ENCODE measurements at regions not wholly inside any gene's neighbourhood (a gene's known extent, or its start where the extent isn't known, plus 50 kb on each side); places are given as distances from the start of the nearest gene placed in this dataset.

- Histone ChIP-seq H3F3A (replicated peaks; ENCODE audit: low read depth) (no peaks in the 10 kb centered on the region), H3K36me3 (ENCODE audit: insufficient read depth) (no peaks in the 10 kb centered on the region), H3K4me1 (ENCODE audit: insufficient read depth) (no peaks in the 10 kb centered on the region), H3K9me2 (ENCODE audit: insufficient read depth) (peaks cover 3% of the 10 kb centered on the region; the same call in 1 of the 2 replicates), H3K4me2 (no peak overlapping the region), H3K4me3 (no peak overlapping the region), H4K20me1 (replicated peaks; ENCODE audit: insufficient read depth) (no peaks in the 10 kb centered on the region), H3K79me2 (replicated peaks; ENCODE audit: insufficient read depth) (no peaks in the 10 kb centered on the region), H3K27me3 (ENCODE audit: insufficient read depth) (no peaks in the 10 kb centered on the region), H3K27ac (ENCODE audit: low read depth) (no peak overlapping the region), H2AFZ (no peak overlapping the region)
- Mint-ChIP-seq H3K4me3 (no peak overlapping the region), H3K36me3 (ENCODE audit: low read depth) (no peaks in the 10 kb centered on the region), H3K27me3 (ENCODE audit: insufficient read depth, low read depth, poor library complexity) (no peaks in the 10 kb centered on the region), H3K9me3 (no peaks in the 10 kb centered on the region; the same call in 2 of the 3 replicates), H3K27ac (no peak overlapping the region), H3K4me1 (peaks cover 5% of the 10 kb centered on the region)
- no peak for TF ChIP-seq POLR2AphosphoS5 (IDR thresholded peaks at IDR 0.05; ENCODE audit: low read depth)
- TF ChIP-seq, protein P1, sequence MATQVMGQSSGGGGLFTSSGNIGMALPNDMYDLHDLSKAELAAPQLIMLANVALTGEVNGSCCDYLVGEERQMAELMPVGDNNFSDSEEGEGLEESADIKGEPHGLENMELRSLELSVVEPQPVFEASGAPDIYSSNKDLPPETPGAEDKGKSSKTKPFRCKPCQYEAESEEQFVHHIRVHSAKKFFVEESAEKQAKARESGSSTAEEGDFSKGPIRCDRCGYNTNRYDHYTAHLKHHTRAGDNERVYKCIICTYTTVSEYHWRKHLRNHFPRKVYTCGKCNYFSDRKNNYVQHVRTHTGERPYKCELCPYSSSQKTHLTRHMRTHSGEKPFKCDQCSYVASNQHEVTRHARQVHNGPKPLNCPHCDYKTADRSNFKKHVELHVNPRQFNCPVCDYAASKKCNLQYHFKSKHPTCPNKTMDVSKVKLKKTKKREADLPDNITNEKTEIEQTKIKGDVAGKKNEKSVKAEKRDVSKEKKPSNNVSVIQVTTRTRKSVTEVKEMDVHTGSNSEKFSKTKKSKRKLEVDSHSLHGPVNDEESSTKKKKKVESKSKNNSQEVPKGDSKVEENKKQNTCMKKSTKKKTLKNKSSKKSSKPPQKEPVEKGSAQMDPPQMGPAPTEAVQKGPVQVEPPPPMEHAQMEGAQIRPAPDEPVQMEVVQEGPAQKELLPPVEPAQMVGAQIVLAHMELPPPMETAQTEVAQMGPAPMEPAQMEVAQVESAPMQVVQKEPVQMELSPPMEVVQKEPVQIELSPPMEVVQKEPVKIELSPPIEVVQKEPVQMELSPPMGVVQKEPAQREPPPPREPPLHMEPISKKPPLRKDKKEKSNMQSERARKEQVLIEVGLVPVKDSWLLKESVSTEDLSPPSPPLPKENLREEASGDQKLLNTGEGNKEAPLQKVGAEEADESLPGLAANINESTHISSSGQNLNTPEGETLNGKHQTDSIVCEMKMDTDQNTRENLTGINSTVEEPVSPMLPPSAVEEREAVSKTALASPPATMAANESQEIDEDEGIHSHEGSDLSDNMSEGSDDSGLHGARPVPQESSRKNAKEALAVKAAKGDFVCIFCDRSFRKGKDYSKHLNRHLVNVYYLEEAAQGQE (IDR thresholded peaks at IDR 0.05; ENCODE audit: unreplicated experiment): no peak
- no peak for TF ChIP-seq CREB1 (CRISPR knock-in tag; IDR thresholded peaks at IDR 0.05; ENCODE audit: low read depth)
- no peak for TF ChIP-seq EZH2 (IDR thresholded peaks at IDR 0.05; ENCODE audit: low read depth, unreplicated experiment)
- TF ChIP-seq, protein P2, sequence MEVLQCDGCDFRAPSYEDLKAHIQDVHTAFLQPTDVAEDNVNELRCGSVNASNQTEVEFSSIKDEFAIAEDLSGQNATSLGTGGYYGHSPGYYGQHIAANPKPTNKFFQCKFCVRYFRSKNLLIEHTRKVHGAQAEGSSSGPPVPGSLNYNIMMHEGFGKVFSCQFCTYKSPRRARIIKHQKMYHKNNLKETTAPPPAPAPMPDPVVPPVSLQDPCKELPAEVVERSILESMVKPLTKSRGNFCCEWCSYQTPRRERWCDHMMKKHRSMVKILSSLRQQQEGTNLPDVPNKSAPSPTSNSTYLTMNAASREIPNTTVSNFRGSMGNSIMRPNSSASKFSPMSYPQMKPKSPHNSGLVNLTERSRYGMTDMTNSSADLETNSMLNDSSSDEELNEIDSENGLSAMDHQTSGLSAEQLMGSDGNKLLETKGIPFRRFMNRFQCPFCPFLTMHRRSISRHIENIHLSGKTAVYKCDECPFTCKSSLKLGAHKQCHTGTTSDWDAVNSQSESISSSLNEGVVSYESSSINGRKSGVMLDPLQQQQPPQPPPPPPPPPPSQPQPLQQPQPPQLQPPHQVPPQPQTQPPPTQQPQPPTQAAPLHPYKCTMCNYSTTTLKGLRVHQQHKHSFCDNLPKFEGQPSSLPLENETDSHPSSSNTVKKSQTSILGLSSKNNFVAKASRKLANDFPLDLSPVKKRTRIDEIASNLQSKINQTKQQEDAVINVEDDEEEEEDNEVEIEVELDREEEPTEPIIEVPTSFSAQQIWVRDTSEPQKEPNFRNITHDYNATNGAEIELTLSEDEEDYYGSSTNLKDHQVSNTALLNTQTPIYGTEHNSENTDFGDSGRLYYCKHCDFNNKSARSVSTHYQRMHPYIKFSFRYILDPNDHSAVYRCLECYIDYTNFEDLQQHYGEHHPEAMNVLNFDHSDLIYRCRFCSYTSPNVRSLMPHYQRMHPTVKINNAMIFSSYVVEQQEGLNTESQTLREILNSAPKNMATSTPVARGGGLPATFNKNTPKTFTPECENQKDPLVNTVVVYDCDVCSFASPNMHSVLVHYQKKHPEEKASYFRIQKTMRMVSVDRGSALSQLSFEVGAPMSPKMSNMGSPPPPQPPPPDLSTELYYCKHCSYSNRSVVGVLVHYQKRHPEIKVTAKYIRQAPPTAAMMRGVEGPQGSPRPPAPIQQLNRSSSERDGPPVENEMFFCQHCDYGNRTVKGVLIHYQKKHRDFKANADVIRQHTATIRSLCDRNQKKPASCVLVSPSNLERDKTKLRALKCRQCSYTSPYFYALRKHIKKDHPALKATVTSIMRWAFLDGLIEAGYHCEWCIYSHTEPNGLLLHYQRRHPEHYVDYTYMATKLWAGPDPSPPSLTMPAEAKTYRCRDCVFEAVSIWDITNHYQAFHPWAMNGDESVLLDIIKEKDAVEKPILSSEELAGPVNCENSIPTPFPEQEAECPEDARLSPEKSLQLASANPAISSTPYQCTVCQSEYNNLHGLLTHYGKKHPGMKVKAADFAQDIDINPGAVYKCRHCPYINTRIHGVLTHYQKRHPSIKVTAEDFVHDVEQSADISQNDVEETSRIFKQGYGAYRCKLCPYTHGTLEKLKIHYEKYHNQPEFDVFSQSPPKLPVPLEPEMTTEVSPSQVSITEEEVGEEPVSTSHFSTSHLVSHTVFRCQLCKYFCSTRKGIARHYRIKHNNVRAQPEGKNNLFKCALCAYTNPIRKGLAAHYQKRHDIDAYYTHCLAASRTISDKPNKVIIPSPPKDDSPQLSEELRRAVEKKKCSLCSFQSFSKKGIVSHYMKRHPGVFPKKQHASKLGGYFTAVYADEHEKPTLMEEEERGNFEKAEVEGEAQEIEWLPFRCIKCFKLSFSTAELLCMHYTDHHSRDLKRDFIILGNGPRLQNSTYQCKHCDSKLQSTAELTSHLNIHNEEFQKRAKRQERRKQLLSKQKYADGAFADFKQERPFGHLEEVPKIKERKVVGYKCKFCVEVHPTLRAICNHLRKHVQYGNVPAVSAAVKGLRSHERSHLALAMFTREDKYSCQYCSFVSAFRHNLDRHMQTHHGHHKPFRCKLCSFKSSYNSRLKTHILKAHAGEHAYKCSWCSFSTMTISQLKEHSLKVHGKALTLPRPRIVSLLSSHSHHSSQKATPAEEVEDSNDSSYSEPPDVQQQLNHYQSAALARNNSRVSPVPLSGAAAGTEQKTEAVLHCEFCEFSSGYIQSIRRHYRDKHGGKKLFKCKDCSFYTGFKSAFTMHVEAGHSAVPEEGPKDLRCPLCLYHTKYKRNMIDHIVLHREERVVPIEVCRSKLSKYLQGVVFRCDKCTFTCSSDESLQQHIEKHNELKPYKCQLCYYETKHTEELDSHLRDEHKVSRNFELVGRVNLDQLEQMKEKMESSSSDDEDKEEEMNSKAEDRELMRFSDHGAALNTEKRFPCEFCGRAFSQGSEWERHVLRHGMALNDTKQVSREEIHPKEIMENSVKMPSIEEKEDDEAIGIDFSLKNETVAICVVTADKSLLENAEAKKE (CRISPR knock-in tag; IDR thresholded peaks at IDR 0.05): no peak
- TF ChIP-seq ZNF114 (CRISPR knock-in tag; IDR thresholded peaks at IDR 0.05): no peak
- TF ChIP-seq NANOG (IDR thresholded peaks at IDR 0.05; ENCODE audit: borderline replicate concordance): no peak
- TF ChIP-seq STAT1 (IDR thresholded peaks at IDR 0.05; ENCODE audit: unreplicated experiment): no peak
- TF ChIP-seq ZNF331 (CRISPR knock-in tag; IDR thresholded peaks at IDR 0.05; ENCODE audit: low read depth): no peak
- no peak for TF ChIP-seq EZH2phosphoT487 (IDR thresholded peaks at IDR 0.05; ENCODE audit: unreplicated experiment)
- TF ChIP-seq, protein P3, sequence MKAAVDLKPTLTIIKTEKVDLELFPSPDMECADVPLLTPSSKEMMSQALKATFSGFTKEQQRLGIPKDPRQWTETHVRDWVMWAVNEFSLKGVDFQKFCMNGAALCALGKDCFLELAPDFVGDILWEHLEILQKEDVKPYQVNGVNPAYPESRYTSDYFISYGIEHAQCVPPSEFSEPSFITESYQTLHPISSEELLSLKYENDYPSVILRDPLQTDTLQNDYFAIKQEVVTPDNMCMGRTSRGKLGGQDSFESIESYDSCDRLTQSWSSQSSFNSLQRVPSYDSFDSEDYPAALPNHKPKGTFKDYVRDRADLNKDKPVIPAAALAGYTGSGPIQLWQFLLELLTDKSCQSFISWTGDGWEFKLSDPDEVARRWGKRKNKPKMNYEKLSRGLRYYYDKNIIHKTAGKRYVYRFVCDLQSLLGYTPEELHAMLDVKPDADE (IDR thresholded peaks at IDR 0.05): no peak
- no peak for TF ChIP-seq JUNB (IDR thresholded peaks at IDR 0.05; ENCODE audit: unreplicated experiment)
- no peak for TF ChIP-seq CTCF (conservative IDR thresholded peaks at IDR 0.05; ENCODE audit: low read depth in 2 of 2)
- no peak for ATAC-seq
- DNase-seq (ENCODE audit: low spot score): no peak
Measured at GRCh38 chr18:73918816-73919215, 228.8 kb downstream of the FBXO15 start.

All from GM23338 (cell line).